ENCODE measurements at regions not wholly inside any gene's neighbourhood (a gene's known extent, or its start where the extent isn't known, plus 50 kb on each side); places are given as distances from the start of the nearest gene placed in this dataset.
"Not testable (repeated sequence)": the region's sequence is repeated elsewhere in the genome, so short reads cannot be mapped to it uniquely, and the experiment has no call there.

GRCh38 chr3:11909726-11910125 lies 63.0 kb upstream of the TAMM41 start:
- intact Hi-C loops (cut with DNase I), result no loop called here
- no peaks in the 10 kb centered on the region for H3K9me3 ChIP-seq (ENCODE audit: control insufficient read depth in 2 of 3, insufficient read depth in 1 of 3, low read length in 3 of 3)
- no peak for FAIRE-seq

GRCh38 chr3:11910216-11910930 lies 63.7 kb upstream of the TAMM41 start:
- H3K27me3 ChIP-seq (ENCODE audit: control insufficient read depth, insufficient read depth, low read length); H3K36me3 ChIP-seq (ENCODE audit: control insufficient read depth in 2 of 3, insufficient read depth in 3 of 3, low read length in 3 of 3); H3K9ac ChIP-seq (ENCODE audit: low read length in 3 of 3); FAIRE-seq; intact Hi-C loops (cut with DNase I); H3K9me3 ChIP-seq (ENCODE audit: control insufficient read depth in 2 of 3, insufficient read depth in 1 of 3, low read length in 3 of 3); H3K4me3 ChIP-seq (ENCODE audit: low read length in 3 of 3); H3K27ac ChIP-seq (ENCODE audit: low read depth in 2 of 2, low read length in 2 of 2); H3K4me1 ChIP-seq (ENCODE audit: control insufficient read depth in 2 of 3, insufficient read depth in 2 of 3, low read depth in 1 of 3, low read length in 3 of 3); DNase-seq: not testable (repeated sequence)

More at GRCh38 chr3:11909726-11910125, 63.0 kb upstream of the TAMM41 start:
- DNase-seq, result no peak
- no peaks in the 10 kb centered on the region for H3K4me1 ChIP-seq (ENCODE audit: control insufficient read depth in 2 of 3, insufficient read depth in 2 of 3, low read depth in 1 of 3, low read length in 3 of 3)
- H3K4me3 ChIP-seq (ENCODE audit: low read length in 3 of 3), result no peak overlapping the region
- no peak overlapping the region for H3K27ac ChIP-seq (ENCODE audit: low read depth in 2 of 2, low read length in 2 of 2)
- no peaks in the 10 kb centered on the region for H3K27me3 ChIP-seq (ENCODE audit: control insufficient read depth, insufficient read depth, low read length)
- no peaks in the 10 kb centered on the region for H3K36me3 ChIP-seq (ENCODE audit: control insufficient read depth in 2 of 3, insufficient read depth in 3 of 3, low read length in 3 of 3)
- no peak for TF ChIP-seq CTCF (IDR thresholded peaks at IDR 0.05; ENCODE audit: borderline replicate concordance, extremely low read depth, insufficient read depth)
- H3K9ac ChIP-seq (ENCODE audit: low read length in 3 of 3), result no peak overlapping the region

DNA sequence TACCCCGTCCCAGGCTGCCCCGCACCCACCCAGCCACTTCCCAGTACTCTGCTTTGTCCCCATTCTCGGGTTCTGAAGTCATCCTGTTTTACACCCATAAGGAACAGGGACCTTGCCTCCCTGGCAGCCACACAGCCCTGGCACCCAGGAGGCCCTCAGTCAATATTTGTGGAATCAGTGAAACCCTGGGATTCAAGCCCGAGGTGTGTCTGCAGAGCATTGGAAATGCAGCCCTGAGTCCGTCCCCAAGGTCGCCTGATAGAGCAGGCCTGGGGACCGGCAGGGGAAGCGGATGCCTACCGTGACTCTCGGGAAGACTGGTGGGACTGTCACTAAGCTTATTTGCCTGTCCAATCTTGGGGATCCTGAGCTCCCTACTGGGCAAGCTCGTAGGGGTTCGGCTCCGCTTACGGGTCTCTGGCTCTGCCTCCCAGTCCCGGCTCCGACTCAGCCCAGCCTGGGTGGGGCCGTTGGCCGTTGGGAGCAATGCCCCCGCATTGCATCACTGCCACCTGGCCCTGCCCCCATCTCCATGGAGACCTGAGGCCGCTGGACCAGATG lies 64.4 kb upstream of the TAMM41 start:
- intact Hi-C loops (cut with DNase I), result no loop called here
- Histone ChIP-seq H3K27me3 (ENCODE audit: control insufficient read depth, insufficient read depth, low read length) (no peaks in the 10 kb centered on the region), H3K9ac (ENCODE audit: low read length in 3 of 3) (no peak overlapping the region), H3K36me3 (ENCODE audit: control insufficient read depth in 2 of 3, insufficient read depth in 3 of 3, low read length in 3 of 3) (no peaks in the 10 kb centered on the region), H3K9me3 (ENCODE audit: control insufficient read depth in 2 of 3, insufficient read depth in 1 of 3, low read length in 3 of 3) (no peaks in the 10 kb centered on the region), H3K27ac (ENCODE audit: low read depth in 2 of 2, low read length in 2 of 2) (no peak overlapping the region), H3K4me1 (ENCODE audit: control insufficient read depth in 2 of 3, insufficient read depth in 2 of 3, low read depth in 1 of 3, low read length in 3 of 3) (no peaks in the 10 kb centered on the region), H3K4me3 (ENCODE audit: low read length in 3 of 3) (no peak overlapping the region)
- no peak for TF ChIP-seq CTCF (IDR thresholded peaks at IDR 0.05; ENCODE audit: borderline replicate concordance, extremely low read depth, insufficient read depth)
- DNase-seq, result peak in 1 of 5 donors; percentile 13
- FAIRE-seq, result no peak

DNA sequence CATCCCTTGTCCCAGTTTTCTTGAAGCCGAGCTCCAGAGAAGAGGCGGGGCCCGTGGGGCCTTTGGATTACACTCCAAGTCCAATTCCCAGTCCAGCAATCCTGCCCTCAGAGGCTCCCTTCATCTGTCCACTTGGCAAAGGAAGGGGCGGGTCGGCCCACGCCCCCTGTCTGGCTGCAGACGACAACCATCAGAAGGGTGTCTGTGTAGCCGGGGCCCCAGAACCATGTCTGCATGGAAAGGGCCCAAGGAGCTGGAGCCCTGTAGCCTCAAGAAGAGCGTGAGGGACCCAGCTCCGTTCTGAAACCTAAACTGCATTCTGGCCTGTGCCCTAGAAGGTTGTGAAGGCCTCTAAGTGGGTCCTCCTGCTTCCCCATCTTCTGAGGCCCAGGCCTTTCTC lies 65.2 kb upstream of the TAMM41 start:
- not testable (repeated sequence) for H3K9ac ChIP-seq (ENCODE audit: low read length in 3 of 3)

More for the DNA sequence above, 65.2 kb upstream of the TAMM41 start:
- H3K36me3 ChIP-seq (ENCODE audit: control insufficient read depth in 2 of 3, insufficient read depth in 3 of 3, low read length in 3 of 3); DNase-seq; H3K4me3 ChIP-seq (ENCODE audit: low read length in 3 of 3); H3K27me3 ChIP-seq (ENCODE audit: control insufficient read depth, insufficient read depth, low read length); intact Hi-C loops (cut with DNase I); H3K4me1 ChIP-seq (ENCODE audit: control insufficient read depth in 2 of 3, insufficient read depth in 2 of 3, low read depth in 1 of 3, low read length in 3 of 3); H3K27ac ChIP-seq (ENCODE audit: low read depth in 2 of 2, low read length in 2 of 2); H3K9me3 ChIP-seq (ENCODE audit: control insufficient read depth in 2 of 3, insufficient read depth in 1 of 3, low read length in 3 of 3); FAIRE-seq: not testable (repeated sequence)

Data from kidney (tissue), 13 donors.